SIG-M5 treated with dmso at 0.1 percent for 504 hours (cell line): ENCODE measurements at regions not wholly inside any gene's neighbourhood (a gene's known extent, or its start where the extent isn't known, plus 50 kb on each side); places are given as distances from the start of the nearest gene placed in this dataset.
"Not testable (repeated sequence)": the region's sequence is repeated elsewhere in the genome, so short reads cannot be mapped to it uniquely, and the experiment has no call there.

Source experiments
- DNase-seq: peaks from one replicate; lab custom pipeline; 2025; ENCODE audit not compliant: unreplicated experiment; lab: John Stamatoyannopoulos, UW

GRCh38 chr5:36739751-36740221 lies 133.4 kb downstream of the SLC1A3 start:
- DNase-seq: peak; percentile 80

- DNase-seq: no peak
Measured at GRCh38 chr5:36740259-36740898, 134.0 kb downstream of the SLC1A3 start.

- no peak for DNase-seq
Measured at GRCh38 chr5:36741128-36741527, 134.7 kb downstream of the SLC1A3 start.

GRCh38 chr5:36743891-36744772 lies 132.4 kb upstream of the NIPBL start:
- DNase-seq: no peak

GRCh38 chr5:36744773-36745589 lies 131.6 kb upstream of the NIPBL start:
- peak; percentile 65 for DNase-seq

- not testable (repeated sequence) for DNase-seq
Measured at GRCh38 chr5:36747794-36748193, 128.8 kb upstream of the NIPBL start.

GRCh38 chr5:36751886-36752285 lies 124.7 kb upstream of the NIPBL start:
- no peak for DNase-seq

GRCh38 chr5:36755342-36755741 lies 121.2 kb upstream of the NIPBL start:
- DNase-seq: no peak

GRCh38 chr5:36755920-36756488 lies 120.6 kb upstream of the NIPBL start:
- no peak for DNase-seq

GRCh38 chr5:36756848-36757247 lies 119.7 kb upstream of the NIPBL start:
- DNase-seq: no peak

GRCh38 chr5:36759117-36759516 lies 117.5 kb upstream of the NIPBL start:
- no peak for DNase-seq

- DNase-seq: no peak
Measured at GRCh38 chr5:36763454-36763853, 113.1 kb upstream of the NIPBL start.

- no peak for DNase-seq
Measured at GRCh38 chr5:36765876-36766275, 110.7 kb upstream of the NIPBL start.

GRCh38 chr5:36766981-36767380 lies 109.6 kb upstream of the NIPBL start:
- DNase-seq: no peak

- no peak for DNase-seq
Measured at GRCh38 chr5:36768450-36768849, 108.1 kb upstream of the NIPBL start.

- no peak for DNase-seq
Measured at GRCh38 chr5:36769129-36769770, 107.3 kb upstream of the NIPBL start.

GRCh38 chr5:36770125-36770524 lies 106.4 kb upstream of the NIPBL start:
- DNase-seq: no peak

GRCh38 chr5:36772276-36773140 lies 104.1 kb upstream of the NIPBL start:
- no peak for DNase-seq

- peak; percentile 9 for DNase-seq
Measured at GRCh38 chr5:36777105-36777757, 99.3 kb upstream of the NIPBL start.
